NCI-H2029 (cell line): ENCODE measurements at regions not wholly inside any gene's neighbourhood (a gene's known extent, or its start where the extent isn't known, plus 50 kb on each side); places are given as distances from the start of the nearest gene placed in this dataset.

Experiments used
- DNase-seq: peaks from one replicate; lab custom pipeline; 2025; lab: John Stamatoyannopoulos, UW

DNA sequence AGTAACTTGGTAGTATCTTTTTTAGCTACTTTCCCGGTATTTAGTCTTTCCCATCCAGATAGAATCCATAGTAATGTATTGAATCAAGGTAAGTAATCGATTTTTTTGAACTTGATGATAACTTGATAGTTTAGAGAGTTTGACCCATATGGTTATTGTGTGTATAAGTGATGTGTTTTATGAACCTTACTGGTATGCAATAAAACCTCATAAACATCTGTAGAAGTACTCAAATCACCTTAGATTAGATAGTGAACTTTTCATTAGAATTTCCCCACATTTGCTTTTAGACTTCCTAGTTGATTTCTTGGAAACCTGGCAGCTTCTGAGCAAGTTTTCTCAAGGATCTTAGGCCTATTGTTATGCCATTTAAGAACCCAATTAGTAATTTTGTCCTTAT, 80.8 kb upstream of the PDE5A start:
- no peak for DNase-seq

DNA sequence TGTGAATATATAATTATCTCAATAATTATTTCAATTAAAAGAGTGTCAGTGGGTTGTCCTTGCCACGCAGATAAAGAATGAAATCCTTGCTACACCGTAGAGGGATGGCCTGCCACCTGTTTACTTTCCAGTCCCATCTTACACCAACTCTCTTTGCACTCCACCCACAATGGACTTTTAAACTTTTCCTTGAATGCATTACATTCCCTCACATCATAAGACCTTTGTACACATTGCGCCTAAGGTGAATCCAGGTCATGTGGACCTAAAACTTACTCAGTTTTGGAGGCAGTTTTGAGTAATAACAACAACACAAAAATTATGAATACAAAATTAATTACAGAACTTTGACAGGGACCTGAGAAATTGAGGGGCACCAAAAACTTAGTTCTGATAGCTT, 78.7 kb upstream of the PDE5A start:
- DNase-seq, result no peak

DNA sequence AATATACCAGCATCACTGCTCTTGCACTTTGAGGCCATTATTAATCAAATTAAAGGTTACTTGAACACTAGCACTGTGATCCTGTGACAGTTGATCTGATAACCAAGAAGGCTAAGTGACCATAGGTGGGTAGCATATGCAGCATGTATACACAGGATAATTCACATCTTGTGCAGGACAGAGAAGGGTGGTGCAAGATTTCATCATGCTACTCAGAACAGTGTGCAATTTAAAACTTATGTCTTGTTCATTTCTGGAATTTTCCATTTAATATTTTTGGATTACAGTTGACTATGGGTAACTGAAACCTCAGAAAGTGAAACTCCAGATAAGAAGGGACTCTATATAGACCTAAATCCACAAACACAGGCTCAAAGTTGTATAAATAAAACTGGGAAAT, 78.2 kb upstream of the PDE5A start:
- DNase-seq, result no peak

DNA sequence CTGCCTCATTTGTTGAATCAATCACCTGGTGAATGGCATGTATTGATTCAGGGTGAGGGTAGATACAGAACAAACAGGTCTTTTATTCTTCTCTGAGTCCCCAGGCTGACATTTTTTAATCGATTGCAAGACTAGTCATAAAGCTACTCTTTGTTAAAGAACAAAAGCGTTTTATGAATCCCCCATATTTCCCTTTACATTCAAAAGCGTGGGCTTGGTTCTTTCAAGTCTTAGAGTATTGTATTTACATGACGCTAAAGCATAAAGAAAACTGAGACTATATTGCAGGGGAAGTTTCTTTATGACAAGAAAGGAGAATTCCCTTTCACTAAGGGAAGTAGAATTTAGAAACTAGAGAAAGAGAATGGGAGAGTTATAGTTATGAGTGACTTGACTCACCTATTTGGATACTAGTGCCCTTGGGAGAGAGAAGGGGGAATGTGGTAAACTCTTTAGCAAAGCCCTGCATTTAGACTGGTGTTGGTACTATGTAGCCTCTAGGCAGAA, 69.3 kb upstream of the PDE5A start:
- no peak for DNase-seq

DNA sequence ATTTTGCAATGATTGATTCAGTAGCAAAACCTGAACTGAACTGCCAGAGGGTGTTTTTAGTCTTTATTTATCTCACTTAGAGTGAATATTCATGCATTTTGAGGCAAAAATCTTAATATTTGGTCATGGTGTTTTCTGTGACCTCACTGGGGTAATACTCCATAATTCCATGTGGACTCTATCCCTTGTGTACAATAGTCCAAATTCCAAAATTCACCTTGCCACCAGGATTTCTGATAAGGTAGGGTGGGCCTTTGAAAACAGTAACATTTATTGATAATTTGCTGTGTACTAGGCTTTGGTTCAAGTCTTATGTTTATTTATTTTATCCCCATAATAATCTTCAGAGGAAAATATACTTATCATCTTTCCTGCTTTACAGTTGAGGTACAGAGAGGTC, 68.4 kb upstream of the PDE5A start:
- DNase-seq, result no peak

DNA sequence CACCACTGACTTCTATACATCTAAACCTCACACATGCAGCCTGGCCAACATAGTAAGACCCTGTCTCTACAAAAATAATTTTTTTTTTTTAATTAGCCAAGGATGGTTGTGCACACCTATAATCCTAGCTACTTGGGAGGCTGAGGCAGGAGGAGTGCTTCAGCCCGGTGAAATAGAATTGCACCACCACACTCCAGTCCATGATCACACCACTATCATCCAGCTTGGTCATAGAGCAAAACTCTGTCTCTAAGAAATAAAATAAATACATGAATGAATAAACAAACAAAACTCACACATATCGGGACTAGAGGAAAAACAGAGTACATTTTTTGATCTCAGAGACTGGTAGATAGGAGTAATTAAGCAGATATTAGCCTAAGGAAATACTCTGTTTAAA, 66.6 kb upstream of the PDE5A start:
- DNase-seq, result no peak

GRCh38 chr4:119693126-119693525, 64.5 kb upstream of the PDE5A start:
- DNase-seq, result no peak

DNA sequence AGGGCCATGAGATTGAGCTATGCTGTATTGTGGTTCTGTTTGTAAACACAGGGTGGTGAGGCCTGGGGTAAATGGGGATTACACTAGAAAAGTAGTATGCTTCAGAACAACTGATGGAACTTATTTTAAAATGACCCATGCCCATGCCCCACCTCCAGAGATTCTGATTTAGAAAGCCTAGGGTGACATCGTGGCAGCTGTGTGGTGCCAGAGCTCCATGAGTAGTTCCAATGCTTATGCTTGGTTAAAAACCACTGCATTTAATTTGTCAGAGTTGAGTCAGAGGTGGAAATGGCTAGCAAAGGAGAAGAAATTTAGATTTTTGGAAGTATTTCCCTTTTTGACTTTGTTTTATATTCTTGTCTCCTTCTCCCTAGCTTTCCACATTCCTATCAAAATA, 63.4 kb upstream of the PDE5A start:
- no peak for DNase-seq

- no peak for DNase-seq
Observed at GRCh38 chr4:119690871-119691270, 62.3 kb upstream of the PDE5A start.

GRCh38 chr4:119688446-119688845, 59.8 kb upstream of the PDE5A start:
- DNase-seq, result no peak

GRCh38 chr4:119684463-119684862, 55.9 kb upstream of the PDE5A start:
- no peak for DNase-seq

DNA sequence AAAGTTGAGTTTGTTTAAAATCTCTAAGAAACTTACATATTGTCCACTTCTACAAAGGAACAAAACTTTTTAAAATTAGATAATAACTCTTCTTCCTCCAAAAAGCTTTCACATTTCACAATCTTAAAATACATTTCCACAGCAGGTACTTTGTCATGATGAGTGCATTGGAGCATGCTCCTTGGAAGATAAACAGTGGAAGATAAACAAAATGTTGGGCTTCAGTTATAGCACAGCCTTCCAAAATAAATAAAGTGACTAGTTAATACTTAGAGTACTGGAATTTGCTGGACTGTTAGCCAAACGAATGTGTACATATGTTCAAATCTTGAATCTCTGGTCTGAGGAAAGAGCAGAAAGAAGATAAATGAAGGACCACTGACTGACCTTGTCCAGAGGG, 54.9 kb upstream of the PDE5A start:
- DNase-seq, result no peak

GRCh38 chr4:119682099-119682498, 53.5 kb upstream of the PDE5A start:
- DNase-seq, result no peak

- no peak for DNase-seq
Observed at GRCh38 chr4:119679251-119679650, 50.6 kb upstream of the PDE5A start.

GRCh38 chr4:119678761-119679160, 50.2 kb upstream of the PDE5A start:
- no peak for DNase-seq
